ENCODE measurements at regions not wholly inside any gene's neighbourhood (a gene's known extent, or its start where the extent isn't known, plus 50 kb on each side); places are given as distances from the start of the nearest gene placed in this dataset.

DNA sequence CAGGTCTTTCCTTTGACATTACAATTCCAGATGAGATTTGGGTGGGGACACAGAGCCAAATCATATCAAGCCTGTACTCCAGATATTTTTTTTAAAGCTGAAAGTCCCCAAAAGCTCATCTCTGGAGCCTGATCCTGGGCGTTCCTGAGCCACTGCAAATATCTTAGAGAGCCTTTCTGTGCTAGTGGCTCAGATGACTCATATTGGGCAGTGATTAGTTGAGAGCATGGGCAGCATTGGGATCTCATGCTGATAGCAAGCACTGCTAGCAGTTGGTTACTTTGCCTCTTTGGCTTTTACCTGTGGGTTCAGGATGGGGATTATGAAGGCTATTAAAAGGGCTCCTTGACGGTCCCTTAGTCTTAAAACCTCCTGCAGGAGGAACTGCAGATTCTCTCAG, 51.4 kb upstream of the SCRG1 start:
- Histone ChIP-seq H3K27me3 (ENCODE audit: control insufficient read depth in 1 of 2, insufficient read depth in 2 of 2, low read length in 2 of 2) (no peaks in the 10 kb centered on the region), H3K9me3 (ENCODE audit: control insufficient read depth in 1 of 2, insufficient read depth in 1 of 2, low read length in 2 of 2) (no peaks in the 10 kb centered on the region), H3K4me3 (ENCODE audit: low read length) (no peak overlapping the region), H3K27ac (ENCODE audit: low read depth in 1 of 2, low read length in 2 of 2) (no peak overlapping the region), H3K36me3 (ENCODE audit: insufficient read depth, low read length) (no peaks in the 10 kb centered on the region), H3K4me1 (ENCODE audit: insufficient read depth, low read length) (no peaks in the 10 kb centered on the region)
- H3K9me3 Mint-ChIP-seq: no peaks in the 10 kb centered on the region
- intact Hi-C loops (cut with DNase I, micrococcal nuclease): no loop called here
- no peak overlapping the region for H3K4me3 Mint-ChIP-seq
- H3K27me3 Mint-ChIP-seq: no peaks in the 10 kb centered on the region
- TF ChIP-seq, protein P1, sequence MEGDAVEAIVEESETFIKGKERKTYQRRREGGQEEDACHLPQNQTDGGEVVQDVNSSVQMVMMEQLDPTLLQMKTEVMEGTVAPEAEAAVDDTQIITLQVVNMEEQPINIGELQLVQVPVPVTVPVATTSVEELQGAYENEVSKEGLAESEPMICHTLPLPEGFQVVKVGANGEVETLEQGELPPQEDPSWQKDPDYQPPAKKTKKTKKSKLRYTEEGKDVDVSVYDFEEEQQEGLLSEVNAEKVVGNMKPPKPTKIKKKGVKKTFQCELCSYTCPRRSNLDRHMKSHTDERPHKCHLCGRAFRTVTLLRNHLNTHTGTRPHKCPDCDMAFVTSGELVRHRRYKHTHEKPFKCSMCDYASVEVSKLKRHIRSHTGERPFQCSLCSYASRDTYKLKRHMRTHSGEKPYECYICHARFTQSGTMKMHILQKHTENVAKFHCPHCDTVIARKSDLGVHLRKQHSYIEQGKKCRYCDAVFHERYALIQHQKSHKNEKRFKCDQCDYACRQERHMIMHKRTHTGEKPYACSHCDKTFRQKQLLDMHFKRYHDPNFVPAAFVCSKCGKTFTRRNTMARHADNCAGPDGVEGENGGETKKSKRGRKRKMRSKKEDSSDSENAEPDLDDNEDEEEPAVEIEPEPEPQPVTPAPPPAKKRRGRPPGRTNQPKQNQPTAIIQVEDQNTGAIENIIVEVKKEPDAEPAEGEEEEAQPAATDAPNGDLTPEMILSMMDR (IDR thresholded peaks at IDR 0.05): no peak
- H3K36me3 Mint-ChIP-seq (ENCODE audit: low read depth): no peaks in the 10 kb centered on the region
- ChIA-PET CTCF (no interaction called here), POLR2A (no interaction called here)
- no peak overlapping the region for H3K27ac Mint-ChIP-seq
- H3K4me1 Mint-ChIP-seq (ENCODE audit: low read depth): no peaks in the 10 kb centered on the region
- DNase-seq: no peak
- no peak for ATAC-seq (ENCODE audit: poor library complexity)

DNA sequence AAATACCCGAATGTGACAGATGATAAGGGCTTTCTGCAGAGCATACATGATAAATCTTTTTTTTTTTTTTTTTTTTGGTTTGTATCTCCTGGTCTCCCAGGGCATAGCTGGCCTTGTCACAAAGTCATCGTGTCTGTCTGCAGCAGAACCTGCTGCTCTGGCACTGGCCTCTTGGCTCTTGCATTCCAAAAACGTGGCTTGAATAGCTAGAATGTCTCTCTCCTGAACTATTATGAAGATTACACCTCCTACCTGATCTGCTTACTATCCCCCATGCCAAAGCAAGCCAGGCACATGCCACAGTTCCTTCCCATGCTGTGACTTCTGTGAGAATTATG, 50.4 kb upstream of the SCRG1 start:
- Mint-ChIP-seq H3K27ac (no peak overlapping the region), H3K27me3 (no peaks in the 10 kb centered on the region), H3K9me3 (no peaks in the 10 kb centered on the region), H3K4me1 (ENCODE audit: low read depth) (no peaks in the 10 kb centered on the region), H3K4me3 (no peak overlapping the region), H3K36me3 (ENCODE audit: low read depth) (no peaks in the 10 kb centered on the region)
- DNase-seq: no peak
- Histone ChIP-seq H3K27me3 (ENCODE audit: control insufficient read depth in 1 of 2, insufficient read depth in 2 of 2, low read length in 2 of 2) (no peaks in the 10 kb centered on the region), H3K4me3 (ENCODE audit: low read length) (no peak overlapping the region), H3K27ac (ENCODE audit: low read depth in 1 of 2, low read length in 2 of 2) (no peak overlapping the region), H3K9me3 (ENCODE audit: control insufficient read depth in 1 of 2, insufficient read depth in 1 of 2, low read length in 2 of 2) (no peaks in the 10 kb centered on the region), H3K4me1 (ENCODE audit: insufficient read depth, low read length) (no peaks in the 10 kb centered on the region), H3K36me3 (ENCODE audit: insufficient read depth, low read length) (no peaks in the 10 kb centered on the region)
- intact Hi-C loops (cut with DNase I, micrococcal nuclease): no loop called here
- ChIA-PET CTCF (no interaction called here), POLR2A (no interaction called here)
- TF ChIP-seq, protein P1 (IDR thresholded peaks at IDR 0.05): no peak
- no peak for ATAC-seq (ENCODE audit: poor library complexity)

DNA sequence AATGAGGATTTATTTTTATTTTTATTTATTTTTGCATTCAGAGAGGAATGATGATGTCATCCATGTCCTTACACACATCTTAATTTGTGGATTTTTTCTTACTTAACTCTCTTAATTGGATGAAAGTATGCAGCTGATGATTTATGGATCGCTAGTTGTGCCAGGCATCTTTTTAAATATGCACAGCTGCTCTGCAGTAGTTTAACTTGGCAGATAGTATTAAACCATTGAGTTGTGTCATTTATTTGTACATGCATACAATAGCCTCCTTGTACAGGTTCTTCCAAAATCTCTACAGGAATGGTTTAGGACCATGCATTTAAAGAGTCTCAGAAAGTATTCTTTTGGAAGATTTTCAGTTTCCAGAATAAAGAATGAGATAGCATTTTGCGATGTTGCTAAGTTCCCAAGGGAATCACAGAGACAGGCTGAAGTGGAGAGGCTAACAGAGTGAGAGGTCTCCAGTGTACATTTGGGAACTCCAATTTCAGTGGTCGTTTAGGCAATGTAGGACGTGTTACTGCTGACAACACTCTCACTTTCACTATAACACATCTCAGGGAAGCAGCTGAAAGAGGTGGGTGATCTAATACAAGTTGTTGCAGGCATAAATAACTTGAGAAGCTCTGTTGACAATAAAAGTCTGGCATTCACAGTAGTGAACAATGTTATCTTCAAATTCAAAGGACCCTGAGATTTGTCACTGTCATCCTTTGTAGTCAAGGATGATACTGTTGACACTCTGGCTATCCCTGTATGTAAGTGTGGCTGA, 49.9 kb upstream of the SCRG1 start:
- Histone ChIP-seq H3K4me3 (ENCODE audit: low read length) (no peak overlapping the region), H3K9me3 (ENCODE audit: control insufficient read depth in 1 of 2, insufficient read depth in 1 of 2, low read length in 2 of 2) (no peaks in the 10 kb centered on the region), H3K27ac (ENCODE audit: low read depth in 1 of 2, low read length in 2 of 2) (no peak overlapping the region), H3K4me1 (ENCODE audit: insufficient read depth, low read length) (no peaks in the 10 kb centered on the region), H3K27me3 (ENCODE audit: control insufficient read depth in 1 of 2, insufficient read depth in 2 of 2, low read length in 2 of 2) (no peaks in the 10 kb centered on the region), H3K36me3 (ENCODE audit: insufficient read depth, low read length) (no peaks in the 10 kb centered on the region)
- Mint-ChIP-seq H3K27ac (no peak overlapping the region), H3K4me1 (ENCODE audit: low read depth) (no peaks in the 10 kb centered on the region), H3K36me3 (ENCODE audit: low read depth) (no peaks in the 10 kb centered on the region), H3K27me3 (no peaks in the 10 kb centered on the region), H3K9me3 (no peaks in the 10 kb centered on the region), H3K4me3 (no peak overlapping the region)
- POLR2A ChIA-PET: no interaction called here
- intact Hi-C loops (cut with DNase I, micrococcal nuclease): no loop called here
- TF ChIP-seq, protein P1 (IDR thresholded peaks at IDR 0.05): no peak
- ATAC-seq (ENCODE audit: poor library complexity): no peak
- CTCF ChIA-PET: no interaction called here
- DNase-seq: no peak
